Neural progenitor cell (in vitro differentiated cells): ENCODE measurements at regions not wholly inside any gene's neighbourhood (a gene's known extent, or its start where the extent isn't known, plus 50 kb on each side); places are given as distances from the start of the nearest gene placed in this dataset.

ENCODE experiments used
- DNase-seq: peaks from one replicate; pipeline ENCODE4 v3.0.0-alpha.2; 2016; ENCODE audit warnings: low spot score
- H2AFZ ChIP-seq: fragments of 200-600 bp; sonication (generic); replicated peaks from 2 replicates; pipeline ENCODE4 v1.6.1; 2016; ENCODE audit warnings: antibody characterized with exemption
- H3F3A ChIP-seq: fragments of 200-600 bp; sonication (generic); 2 replicates; pipeline ENCODE4 v1.6.1; 2016; ENCODE audit warnings: antibody characterized with exemption, low read depth
- H3K27ac ChIP-seq: fragments of 200-600 bp; sonication (generic); 2 replicates; pipeline ENCODE4 v1.5.1; 2016; ENCODE audit warnings: mild to moderate bottlenecking
- H3K27me3 ChIP-seq: fragments of 200-600 bp; sonication (generic); 2 replicates; pipeline ENCODE4 v1.6.1; 2016; ENCODE audit warnings: mild to moderate bottlenecking, moderate library complexity
- H3K36me3 ChIP-seq: fragments of 200-600 bp; sonication (generic); 2 replicates; pipeline ENCODE4 v1.5.1; 2016
- H3K4me1 ChIP-seq: fragments of 200-600 bp; sonication (generic); 2 replicates; pipeline ENCODE4 v1.6.1; 2016; ENCODE audit warnings: mixed run types
- H3K4me2 ChIP-seq: fragments of 200-600 bp; sonication (generic); 2 replicates; pipeline ENCODE4 v1.6.1; 2016
- H3K4me3 ChIP-seq: fragments of 200-600 bp; sonication (generic); 2 replicates; pipeline ENCODE4 v1.5.1; 2016
- H3K79me2 ChIP-seq: fragments of 200-600 bp; sonication (generic); 2 replicates; pipeline ENCODE4 v1.6.1; 2016; ENCODE audit warnings: low read depth
- H3K9ac ChIP-seq: fragments of 200-600 bp; sonication (generic); 2 replicates; pipeline ENCODE4 v1.6.1; 2016
- H3K9me3 ChIP-seq: fragments of 200-600 bp; sonication (generic); 2 replicates; pipeline ENCODE4 v1.5.1; 2016; ENCODE audit warnings: low read depth
- H4K20me1 ChIP-seq: fragments of 200-600 bp; sonication (generic); 2 replicates; pipeline ENCODE4 v1.6.1; 2016; ENCODE audit warnings: low read depth
- H3K27ac Mint-ChIP-seq: 3 replicates; pipeline ENCODE4 v1.8.0; 2021; ENCODE audit warnings: mixed read lengths
- H3K27me3 Mint-ChIP-seq: 2 replicates; pipeline ENCODE4 v1.8.0; 2022; ENCODE audit warnings: low read depth, mild to moderate bottlenecking, inconsistent platforms, moderate library complexity, mixed read lengths; ENCODE audit not compliant: insufficient read depth
- H3K36me3 Mint-ChIP-seq: 3 replicates; pipeline ENCODE4 v1.8.0; 2021; ENCODE audit warnings: mixed read lengths
- H3K4me1 Mint-ChIP-seq: 3 replicates; pipeline ENCODE4 v1.8.0; 2021; ENCODE audit warnings: mixed read lengths
- H3K4me3 Mint-ChIP-seq: 3 replicates; pipeline ENCODE4 v1.8.0; 2021; ENCODE audit warnings: mild to moderate bottlenecking, moderate library complexity, mixed read lengths
- H3K9me3 Mint-ChIP-seq: 3 replicates; pipeline ENCODE4 v1.8.0; 2020; ENCODE audit warnings: mixed read lengths
- CTCF ChIP-seq: fragments of 200-600 bp; sonication (generic); IDR thresholded peaks from 2 replicates; pipeline ENCODE4 v1.5.1; 2017; ENCODE audit warnings: antibody characterized with exemption, mild to moderate bottlenecking
- EZH2 ChIP-seq: fragments of 200-600 bp; sonication (generic); IDR thresholded peaks from 2 replicates; pipeline ENCODE4 v1.6.1; 2017; ENCODE audit warnings: antibody characterized with exemption, mild to moderate bottlenecking, moderate library complexity
- EZH2phosphoT487 ChIP-seq: fragments of 200-600 bp; sonication (generic); IDR thresholded peaks from 2 replicates; pipeline ENCODE4 v1.6.1; 2017; ENCODE audit warnings: antibody characterized with exemption

DNA sequence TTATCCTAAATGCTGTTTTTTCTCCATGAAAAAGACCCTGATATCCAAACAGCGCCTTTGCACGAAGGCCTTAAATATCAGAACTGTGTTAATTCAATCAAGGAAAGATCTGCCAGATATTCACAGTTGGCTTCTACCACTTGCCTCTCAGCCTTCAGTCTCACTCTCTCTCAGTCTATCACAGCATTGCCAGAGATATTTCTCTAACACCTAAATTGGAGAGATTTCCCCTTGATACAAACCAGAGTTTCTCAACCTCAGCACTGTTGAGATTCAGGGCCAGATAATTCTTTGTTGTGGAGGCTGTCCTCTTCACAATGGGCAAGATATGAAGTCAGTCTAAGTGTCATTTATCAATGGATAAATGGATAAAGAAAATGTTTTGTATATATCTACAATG lies 454.1 kb upstream of the MAF start:
- DNase-seq, result no peak
- H3K4me2 ChIP-seq, result no peak overlapping the region
- TF ChIP-seq EZH2phosphoT487, result no peak
- no peak for TF ChIP-seq CTCF
- TF ChIP-seq EZH2, result no peak
- Mint-ChIP-seq H3K4me3 (no peak overlapping the region), H3K4me1 (no peaks in the 10 kb centered on the region), H3K27me3 (no peaks in the 10 kb centered on the region), H3K27ac (no peak overlapping the region), H3K9me3 (peaks cover 2% of the 10 kb centered on the region), H3K36me3 (no peaks in the 10 kb centered on the region)
- no peaks in the 10 kb centered on the region for H3K36me3 ChIP-seq
- no peak overlapping the region for H3K27ac ChIP-seq
- no peaks in the 10 kb centered on the region for H3K27me3 ChIP-seq
- no peaks in the 10 kb centered on the region for H3K4me1 ChIP-seq
- no peak overlapping the region for H3K9ac ChIP-seq
- no peaks in the 10 kb centered on the region for H4K20me1 ChIP-seq
- H3K79me2 ChIP-seq, result no peaks in the 10 kb centered on the region
- no peak overlapping the region for H3K4me3 ChIP-seq
- H3K9me3 ChIP-seq, result no peaks in the 10 kb centered on the region
- no peaks in the 10 kb centered on the region for H3F3A ChIP-seq
- H2AFZ ChIP-seq, result no peak overlapping the region

- Histone ChIP-seq H3K4me1 (peaks cover 11% of the 10 kb centered on the region), H3K27ac (no peak overlapping the region), H3K27me3 (no peaks in the 10 kb centered on the region), H3K9ac (no peak overlapping the region), H3K4me3 (no peak overlapping the region), H2AFZ (no peak overlapping the region), H3K36me3 (no peaks in the 10 kb centered on the region), H3K9me3 (no peaks in the 10 kb centered on the region), H3K79me2 (no peaks in the 10 kb centered on the region), H3F3A (peaks cover 10% of the 10 kb centered on the region), H3K4me2 (no peak overlapping the region), H4K20me1 (no peaks in the 10 kb centered on the region)
- Mint-ChIP-seq H3K36me3 (no peaks in the 10 kb centered on the region), H3K9me3 (no peaks in the 10 kb centered on the region), H3K27me3 (no peaks in the 10 kb centered on the region), H3K4me3 (no peak overlapping the region), H3K27ac (no peak overlapping the region), H3K4me1 (peaks cover 7% of the 10 kb centered on the region)
- no peak for DNase-seq
- TF ChIP-seq EZH2 (no peak), EZH2phosphoT487 (no peak), CTCF (no peak)
These were observed 450.5 kb upstream of the MAF start for GRCh38 chr16:80051040-80051439.

GRCh38 chr16:80048250-80048649 lies 447.7 kb upstream of the MAF start:
- Histone ChIP-seq H2AFZ (no peak overlapping the region), H3F3A (peaks cover 14% of the 10 kb centered on the region), H3K27ac (no peak overlapping the region), H3K4me1 (peaks cover 17% of the 10 kb centered on the region), H3K9ac (no peak overlapping the region), H4K20me1 (no peaks in the 10 kb centered on the region), H3K9me3 (no peaks in the 10 kb centered on the region), H3K4me3 (no peak overlapping the region), H3K79me2 (no peaks in the 10 kb centered on the region), H3K27me3 (no peaks in the 10 kb centered on the region), H3K4me2 (no peak overlapping the region), H3K36me3 (no peaks in the 10 kb centered on the region)
- H3K9me3 Mint-ChIP-seq, result no peaks in the 10 kb centered on the region
- TF ChIP-seq EZH2phosphoT487 (no peak), CTCF (no peak), EZH2 (no peak)
- DNase-seq, result no peak
- peaks cover 3% of the 10 kb centered on the region for H3K27me3 Mint-ChIP-seq
- peaks cover 11% of the 10 kb centered on the region for H3K4me1 Mint-ChIP-seq
- no peak overlapping the region for H3K27ac Mint-ChIP-seq
- no peaks in the 10 kb centered on the region for H3K36me3 Mint-ChIP-seq
- H3K4me3 Mint-ChIP-seq, result no peak overlapping the region

GRCh38 chr16:80047842-80048241 lies 447.3 kb upstream of the MAF start:
- no peak overlapping the region for H3K27ac Mint-ChIP-seq
- no peaks in the 10 kb centered on the region for H3K27me3 ChIP-seq
- DNase-seq, result no peak
- H3F3A ChIP-seq, result peaks cover 14% of the 10 kb centered on the region
- peaks cover 17% of the 10 kb centered on the region for H3K4me1 ChIP-seq
- H3K36me3 Mint-ChIP-seq, result no peaks in the 10 kb centered on the region
- TF ChIP-seq CTCF (no peak), EZH2 (no peak), EZH2phosphoT487 (no peak)
- no peaks in the 10 kb centered on the region for H4K20me1 ChIP-seq
- H3K27ac ChIP-seq, result no peak overlapping the region
- H3K9ac ChIP-seq, result no peak overlapping the region
- no peak overlapping the region for H2AFZ ChIP-seq
- H3K9me3 Mint-ChIP-seq, result no peaks in the 10 kb centered on the region
- H3K4me3 ChIP-seq, result no peak overlapping the region
- peaks cover 3% of the 10 kb centered on the region for H3K27me3 Mint-ChIP-seq
- H3K4me1 Mint-ChIP-seq, result peaks cover 11% of the 10 kb centered on the region
- no peaks in the 10 kb centered on the region for H3K9me3 ChIP-seq
- H3K4me3 Mint-ChIP-seq, result no peak overlapping the region
- H3K4me2 ChIP-seq, result no peak overlapping the region
- no peaks in the 10 kb centered on the region for H3K79me2 ChIP-seq
- H3K36me3 ChIP-seq, result no peaks in the 10 kb centered on the region
